Right hindlimb (tissue), 1 donor: ENCODE measurements at regions not wholly inside any gene's neighbourhood (a gene's known extent, or its start where the extent isn't known, plus 50 kb on each side); places are given as distances from the start of the nearest gene placed in this dataset.
"Not testable (repeated sequence)": the region's sequence is repeated elsewhere in the genome, so short reads cannot be mapped to it uniquely, and the experiment has no call there.

Experiments
- DNase-seq: peaks from one replicate; pipeline ENCODE4 v3.0.0-alpha.2; 2018

DNA sequence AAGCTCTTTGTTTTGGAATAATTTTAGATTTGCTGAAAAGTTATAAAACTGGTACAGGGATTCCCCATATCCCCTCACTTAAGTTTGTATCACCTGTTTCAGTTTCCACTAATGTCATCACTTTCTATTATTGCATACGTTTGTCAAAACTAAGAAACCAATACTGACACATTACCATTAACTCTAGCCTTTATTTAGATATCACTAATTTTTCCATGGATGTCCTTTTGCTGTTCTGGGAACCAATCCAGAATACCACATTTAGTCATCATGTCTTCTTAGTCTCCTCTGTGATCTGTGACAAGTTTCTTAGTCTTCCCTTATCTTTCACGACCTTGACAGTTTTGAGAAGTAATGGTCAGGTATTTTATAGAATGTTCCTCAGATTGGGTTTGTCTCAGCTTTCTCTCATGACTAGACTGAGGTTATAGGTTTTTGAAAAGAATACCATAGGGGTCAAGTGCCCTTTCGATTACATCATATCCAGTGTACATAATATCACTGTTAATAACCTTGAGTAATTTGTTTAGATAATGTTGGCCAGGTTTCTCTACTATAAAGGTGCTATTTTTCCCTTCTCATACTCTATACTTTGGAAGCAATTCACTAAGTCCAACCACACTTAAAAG lies 51.9 kb upstream of the NMUR2 start:
- no peak for DNase-seq

DNA sequence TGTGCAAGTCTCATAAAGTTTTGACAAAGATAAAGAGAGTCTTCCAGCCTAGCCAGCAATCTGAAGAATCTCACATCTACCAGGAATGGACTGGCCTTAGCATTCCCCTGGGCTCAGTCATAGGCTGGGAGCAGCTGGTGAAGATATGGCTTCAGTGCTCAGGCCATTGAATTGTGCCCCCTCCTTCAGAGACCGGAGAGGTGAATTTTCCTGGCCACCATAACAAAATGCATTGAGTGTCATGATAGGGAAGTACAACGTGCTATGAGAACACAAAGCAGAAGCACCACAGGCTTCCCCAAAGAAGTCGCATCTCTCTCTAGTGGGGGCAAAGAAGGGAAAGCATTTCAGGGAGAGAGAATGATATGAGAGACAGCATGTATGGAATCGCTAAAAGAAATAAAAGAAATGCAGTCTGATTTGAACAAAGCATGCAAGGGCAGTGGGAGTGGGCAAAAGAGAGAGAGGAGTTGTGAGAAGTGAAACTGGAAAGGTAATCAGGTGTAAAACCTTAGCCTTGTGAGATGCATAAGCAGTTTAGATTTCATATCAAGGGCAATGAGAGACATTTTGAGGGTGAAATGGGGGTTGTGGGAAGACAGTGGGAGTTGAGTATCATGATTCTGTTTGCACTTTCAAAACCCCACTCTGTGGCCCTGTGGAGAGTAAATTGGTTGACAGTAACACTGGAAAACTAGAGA lies 57.1 kb upstream of the NMUR2 start:
- no peak for DNase-seq

- no peak for DNase-seq
These were observed 59.0 kb upstream of the NMUR2 start for GRCh38 chr5:152464048-152464447.

DNA sequence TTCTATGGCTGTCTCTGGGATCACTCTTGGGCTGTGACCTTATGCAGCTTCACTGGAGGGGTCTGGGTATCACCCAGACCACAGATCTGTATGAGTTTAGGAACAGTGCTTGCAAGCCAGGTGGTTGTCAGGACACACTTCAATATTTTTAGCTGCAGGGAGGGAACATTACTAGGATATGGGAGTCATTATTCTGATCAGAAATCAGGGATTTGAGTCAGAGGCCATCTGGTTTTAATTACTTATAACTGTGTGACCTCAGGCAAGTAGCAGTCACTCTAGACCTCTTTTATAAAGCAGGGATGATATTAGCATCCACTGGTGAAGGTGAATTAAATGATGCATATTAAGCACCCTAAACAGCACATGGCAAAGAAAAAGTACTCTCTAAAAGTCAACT lies 60.1 kb upstream of the NMUR2 start:
- no peak for DNase-seq

- no peak for DNase-seq
These were observed 61.1 kb upstream of the NMUR2 start for GRCh38 chr5:152466085-152466745.

- no peak for DNase-seq
These were observed 65.1 kb upstream of the NMUR2 start for GRCh38 chr5:152470167-152470566.

DNA sequence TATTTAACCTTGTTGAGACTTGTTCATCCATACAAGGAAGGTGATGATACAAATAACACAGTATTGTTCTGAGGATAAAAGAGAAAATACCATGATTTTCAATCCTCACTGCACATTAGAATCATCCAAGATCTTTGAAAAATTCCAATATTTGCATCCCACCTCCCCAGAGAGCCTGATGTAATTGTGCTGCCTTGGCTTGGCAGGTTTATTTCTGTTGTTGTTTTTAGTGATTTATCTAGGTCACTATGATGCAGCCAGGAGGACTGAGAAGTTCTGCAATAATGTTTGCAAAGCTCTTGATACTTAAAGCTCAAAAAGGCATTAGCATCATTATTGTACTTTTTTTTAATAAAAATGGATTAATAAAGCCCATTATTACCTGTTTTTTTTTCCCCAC lies 67.0 kb upstream of the NMUR2 start:
- DNase-seq = no peak

- DNase-seq = no peak
These were observed 69.9 kb upstream of the NMUR2 start for GRCh38 chr5:152474961-152475360.

GRCh38 chr5:152477536-152477935 lies 72.5 kb upstream of the NMUR2 start:
- DNase-seq = no peak

- DNase-seq = not testable (repeated sequence)
These were observed 74.8 kb upstream of the NMUR2 start for GRCh38 chr5:152479866-152480265.

DNA sequence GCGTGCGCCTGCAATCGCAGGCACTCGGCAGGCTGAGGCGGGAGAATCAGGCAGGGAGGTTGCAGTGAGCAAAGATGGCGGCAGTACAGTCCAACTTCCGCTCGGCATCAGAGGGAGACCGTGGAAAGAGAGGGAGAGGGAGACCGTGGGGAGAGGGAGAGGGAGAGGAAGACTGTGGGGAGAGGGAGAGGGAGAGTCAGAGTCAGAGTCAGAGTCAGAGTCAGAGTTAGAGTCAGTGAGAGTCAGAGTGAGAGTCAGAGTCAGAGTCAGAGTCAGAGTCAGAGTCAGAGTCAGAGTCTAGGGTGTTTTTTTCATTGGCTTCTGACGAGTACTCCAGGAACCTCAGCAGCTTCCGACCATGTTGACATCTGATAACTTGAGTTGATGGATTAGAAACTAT lies 75.6 kb upstream of the NMUR2 start:
- DNase-seq = not testable (repeated sequence)

DNA sequence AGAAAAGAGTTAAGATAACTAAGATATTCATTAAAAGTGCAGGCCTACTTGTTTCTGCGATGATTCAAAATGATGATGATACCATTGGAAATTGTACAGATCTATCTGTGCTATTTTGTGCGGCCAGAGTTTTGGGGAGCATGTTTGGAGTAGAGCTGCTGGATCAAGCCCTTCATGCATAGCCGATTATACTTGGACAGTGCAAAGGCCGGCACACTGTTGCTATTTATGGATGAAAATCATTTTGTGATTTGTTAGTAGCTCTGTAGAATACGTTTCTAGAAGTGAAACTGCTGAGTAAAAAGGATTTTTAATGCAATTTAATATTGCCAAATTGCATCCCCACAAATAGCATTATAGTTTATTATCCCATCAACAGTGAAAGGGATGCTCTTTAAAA lies 82.1 kb upstream of the NMUR2 start:
- DNase-seq = no peak

DNA sequence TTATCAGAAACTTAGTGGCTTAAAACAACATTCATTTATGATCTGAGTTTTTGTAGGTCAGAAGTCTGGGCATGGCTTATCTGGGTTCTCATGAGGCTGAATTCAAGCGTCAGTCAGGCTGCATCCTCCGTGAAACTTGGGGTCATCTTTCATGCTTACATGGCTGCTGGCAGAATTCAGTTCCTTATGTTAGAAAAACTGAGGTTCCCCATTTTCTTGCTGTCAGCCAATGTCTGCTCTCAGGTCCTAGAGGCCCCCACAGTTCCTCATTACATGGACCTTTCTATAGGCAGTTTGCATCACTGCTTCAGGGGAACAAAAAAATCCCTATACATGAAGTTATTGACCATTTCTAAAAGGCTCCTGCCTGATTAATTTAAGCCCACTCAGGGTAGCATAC lies 83.8 kb upstream of the NMUR2 start:
- DNase-seq = no peak

GRCh38 chr5:152499814-152500535 lies 94.9 kb upstream of the NMUR2 start:
- DNase-seq = no peak

DNA sequence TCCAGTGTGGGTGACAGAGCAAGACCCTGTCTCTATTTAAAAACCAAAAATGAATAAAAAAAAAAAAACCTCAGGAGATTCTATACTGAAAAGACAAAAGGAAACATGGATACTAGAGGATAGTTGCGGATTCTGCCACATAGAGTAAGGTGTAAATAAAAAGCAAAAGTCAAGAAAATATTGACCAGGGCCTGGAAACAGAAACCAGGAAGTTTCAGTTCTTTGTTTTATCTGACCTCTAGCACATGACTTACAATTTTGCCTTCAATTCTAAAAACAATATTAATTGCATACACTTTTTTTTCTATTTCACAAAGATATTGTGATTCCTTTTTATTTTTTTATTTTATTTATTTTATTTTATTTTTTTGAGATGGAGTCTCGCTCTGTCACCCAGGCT lies 96.2 kb upstream of the NMUR2 start:
- DNase-seq = no peak

- DNase-seq = no peak
These were observed 98.1 kb upstream of the NMUR2 start for GRCh38 chr5:152503206-152503605.

GRCh38 chr5:152505442-152506042 lies 100.5 kb upstream of the NMUR2 start:
- peak; percentile 39 for DNase-seq

DNA sequence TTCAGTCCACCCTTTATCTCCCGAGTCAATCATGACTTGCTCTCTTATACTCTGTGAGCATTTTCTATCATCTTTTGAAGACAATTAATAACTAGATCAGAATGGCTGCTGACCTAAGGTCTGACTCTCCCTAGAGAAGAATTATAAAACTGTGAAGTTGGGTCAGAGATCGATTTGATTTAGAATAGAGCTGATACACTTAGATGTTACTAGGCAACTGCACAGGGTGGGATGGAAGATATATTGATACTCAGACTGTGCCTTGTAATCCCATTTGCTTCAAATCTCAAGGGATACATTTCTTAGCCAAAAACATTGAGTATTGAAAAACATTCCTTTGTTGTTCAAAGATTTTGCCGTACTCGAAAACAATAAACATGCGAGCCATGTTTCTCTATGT lies 106.0 kb upstream of the NMUR2 start:
- DNase-seq = no peak

DNA sequence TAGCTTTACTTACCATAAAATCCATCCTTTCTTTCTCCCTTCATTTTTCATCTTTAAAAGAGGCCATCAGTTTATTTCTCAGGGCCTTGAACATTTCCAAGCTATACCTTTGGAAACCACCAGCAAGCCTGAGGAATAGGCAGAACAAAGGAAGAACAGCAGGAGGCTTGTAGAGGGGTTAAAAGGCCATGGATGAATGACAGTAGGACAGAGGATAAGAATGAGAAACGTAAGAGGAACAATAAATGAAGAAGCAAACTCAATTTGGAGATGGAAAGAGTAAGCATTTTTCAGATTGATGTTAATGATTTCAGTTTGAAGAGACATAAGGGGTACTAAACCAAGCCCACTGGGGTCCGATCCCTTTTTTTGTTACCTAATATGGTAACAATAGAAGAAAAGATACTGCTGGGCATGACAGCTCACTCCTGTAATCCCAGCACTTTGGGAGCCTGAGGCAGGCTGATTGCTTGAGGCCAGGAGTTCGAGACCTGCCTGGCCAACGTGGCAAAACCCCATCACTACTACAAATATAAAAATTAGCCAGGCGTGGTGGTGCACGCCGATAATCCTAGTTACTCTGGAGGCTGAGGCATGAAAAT lies 106.6 kb upstream of the NMUR2 start:
- DNase-seq = no peak

DNA sequence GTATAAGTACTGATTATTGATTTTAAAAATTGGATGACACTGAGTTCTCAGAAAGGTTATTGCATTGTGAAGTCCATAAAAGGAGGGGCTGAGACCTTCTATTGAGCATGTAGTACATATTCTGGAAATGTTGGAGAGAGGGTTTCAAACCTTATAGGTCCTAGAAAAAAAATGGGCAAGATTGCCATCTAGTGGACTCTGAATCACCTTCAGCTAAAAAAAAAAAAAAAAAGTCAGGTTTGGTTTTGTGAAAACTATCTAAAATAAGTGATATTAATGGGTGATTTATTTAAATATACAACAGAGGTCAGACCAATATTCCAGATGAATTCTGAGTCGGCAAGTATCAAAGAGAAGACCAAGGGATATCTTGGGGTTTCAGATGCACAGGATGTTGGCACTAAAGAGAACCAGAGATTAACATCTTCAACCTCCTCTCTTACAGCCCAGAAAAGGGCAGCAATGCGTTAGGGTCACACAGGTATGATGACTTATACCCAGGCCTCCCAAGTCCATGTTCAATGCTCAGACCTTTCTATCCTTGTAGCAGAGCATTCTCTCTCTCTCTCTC lies 109.8 kb upstream of the NMUR2 start:
- DNase-seq = no peak

DNA sequence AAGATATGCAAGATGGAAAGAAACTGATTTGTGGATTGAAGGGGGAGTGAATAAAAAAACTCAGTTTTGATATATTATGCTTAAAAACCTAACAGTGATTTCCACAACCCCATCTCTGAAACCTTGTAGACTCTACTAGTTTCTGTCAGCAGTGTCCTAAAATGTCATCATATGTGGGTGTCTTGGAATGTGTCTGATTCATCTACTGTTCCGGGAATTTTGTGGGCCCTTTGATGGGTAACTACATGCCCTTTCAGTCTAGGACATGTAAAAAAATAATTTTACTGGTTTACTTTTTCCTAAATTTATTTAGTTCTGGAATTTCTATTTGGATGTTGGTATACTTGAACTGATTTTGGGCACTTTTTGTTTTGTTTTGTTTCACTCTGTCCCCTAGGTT lies 118.9 kb upstream of the NMUR2 start:
- DNase-seq = no peak

- no peak for DNase-seq
These were observed 122.4 kb upstream of the NMUR2 start for GRCh38 chr5:152527358-152528052.
